Occipital lobe (tissue), 1 donor: ENCODE measurements at regions not wholly inside any gene's neighbourhood (a gene's known extent, or its start where the extent isn't known, plus 50 kb on each side); places are given as distances from the start of the nearest gene placed in this dataset.

Experiments
- DNase-seq: peaks from one replicate; lab custom pipeline; 2025; lab: John Stamatoyannopoulos, UW

DNA sequence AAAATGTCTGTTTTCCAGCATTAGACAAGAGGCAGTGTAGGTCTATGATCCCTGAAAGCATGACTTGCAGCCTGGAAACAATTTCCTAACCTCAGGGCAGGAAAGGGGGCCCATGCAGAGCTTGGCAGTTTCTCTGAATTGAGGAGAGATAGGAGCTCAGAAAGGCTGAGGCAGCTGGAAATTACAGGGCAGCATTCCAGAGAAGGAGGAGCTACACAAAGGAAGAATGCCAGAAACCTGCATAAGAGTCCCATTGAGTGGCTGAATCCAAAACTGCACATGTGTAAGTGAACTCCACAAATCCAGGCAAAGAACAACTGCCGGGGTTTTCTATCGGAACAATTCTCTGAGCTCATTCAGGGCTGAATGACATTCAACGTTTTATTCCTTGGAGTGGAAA is 346.8 kb downstream of the PIK3R1 start:
- DNase-seq = peak; percentile 11

- DNase-seq = no peak
Observed at GRCh38 chr5:68565427-68565826, 349.9 kb downstream of the PIK3R1 start.

- no peak for DNase-seq
Observed at GRCh38 chr5:68576805-68577204, 361.2 kb downstream of the PIK3R1 start.

DNA sequence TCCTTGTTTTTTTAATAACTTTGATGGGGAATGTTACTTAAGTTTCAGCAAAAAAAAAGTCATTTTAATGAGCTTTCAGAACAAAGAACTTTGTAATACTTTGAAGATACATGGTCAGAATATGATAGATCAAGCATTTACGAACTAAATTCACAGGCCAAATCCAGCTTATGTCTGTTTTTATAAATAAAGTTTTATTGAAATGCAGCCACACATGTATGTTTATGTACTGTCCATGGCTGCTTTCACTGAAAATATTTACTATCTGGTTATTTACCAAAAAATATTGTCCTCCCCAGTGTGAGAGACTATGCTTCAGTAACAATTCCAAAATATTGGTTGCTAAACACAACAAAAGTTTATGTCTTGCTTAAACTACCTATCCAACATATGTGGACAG is 366.7 kb downstream of the PIK3R1 start:
- no peak for DNase-seq

- DNase-seq = no peak
Observed at GRCh38 chr5:68587171-68587570, 371.6 kb downstream of the PIK3R1 start.

- no peak for DNase-seq
Observed at GRCh38 chr5:68591850-68592249, 376.3 kb downstream of the PIK3R1 start.

- no peak for DNase-seq
Observed at GRCh38 chr5:68592351-68592750, 376.8 kb downstream of the PIK3R1 start.

DNA sequence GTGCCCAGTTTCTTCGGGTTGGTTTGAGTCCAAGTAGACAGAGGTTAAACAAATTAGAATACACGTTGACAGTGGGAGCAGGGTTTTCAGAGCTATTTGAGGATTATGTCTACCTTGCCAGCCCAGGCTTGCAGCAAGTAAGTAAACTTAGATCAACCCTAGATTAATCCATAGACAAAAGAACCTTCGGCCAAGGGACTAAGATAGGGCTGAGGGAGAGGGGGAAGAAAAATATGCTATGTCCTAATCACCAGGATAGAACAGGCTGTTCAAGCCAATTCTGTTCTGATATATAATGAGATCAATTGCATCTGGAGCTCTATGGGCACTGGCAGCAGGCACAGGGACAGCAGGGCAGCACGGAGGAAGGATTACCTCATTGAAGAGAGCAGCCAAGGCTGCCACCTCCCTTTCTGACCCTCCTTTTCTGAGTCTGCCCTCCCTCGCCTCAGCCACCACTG is 377.7 kb downstream of the PIK3R1 start:
- DNase-seq = no peak

- DNase-seq = no peak
Observed at GRCh38 chr5:68612972-68613371, 397.4 kb downstream of the PIK3R1 start.

- DNase-seq = no peak
Observed at GRCh38 chr5:68618501-68618900, 402.9 kb downstream of the PIK3R1 start.

DNA sequence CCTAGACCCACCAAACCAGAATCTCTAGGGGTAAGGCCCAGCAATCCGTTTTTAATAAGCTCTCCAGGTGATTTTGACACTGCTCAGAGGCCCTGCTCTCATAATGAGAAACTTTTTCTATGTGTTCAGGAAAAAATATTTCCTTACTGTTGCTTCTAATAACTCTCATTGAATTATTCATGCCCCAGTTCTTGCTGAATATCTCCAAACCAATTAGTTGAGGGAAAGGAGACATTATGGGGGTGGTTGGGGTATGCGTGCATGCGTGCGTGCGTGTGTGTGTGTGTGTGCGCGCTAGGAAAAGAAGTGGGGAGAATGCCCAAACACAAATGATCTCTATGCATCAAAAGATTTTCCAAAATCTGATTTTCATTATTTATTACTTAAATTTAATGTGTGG is 411.4 kb downstream of the PIK3R1 start:
- no peak for DNase-seq

GRCh38 chr5:68628082-68628814 is 412.7 kb downstream of the PIK3R1 start:
- no peak for DNase-seq

DNA sequence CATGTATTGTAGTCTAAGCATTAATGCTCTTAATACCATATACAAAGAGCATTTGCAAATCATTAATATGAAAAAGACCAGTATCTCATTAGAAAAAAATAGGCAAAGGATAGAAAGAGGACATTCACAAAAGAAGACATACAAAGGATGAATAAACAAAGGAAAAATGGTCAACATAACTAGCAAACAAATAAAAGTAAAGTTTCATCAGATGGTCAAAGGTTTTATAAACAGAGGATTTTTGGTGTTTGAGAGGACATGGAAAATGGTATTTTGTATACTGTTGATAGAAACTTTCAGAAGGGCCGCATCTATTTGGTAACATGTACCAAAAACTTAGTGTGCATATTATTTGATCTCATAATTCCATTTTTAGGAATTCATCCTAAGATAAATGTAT is 414.8 kb downstream of the PIK3R1 start:
- no peak for DNase-seq

GRCh38 chr5:68631884-68632283 is 416.3 kb downstream of the PIK3R1 start:
- DNase-seq = no peak

- no peak for DNase-seq
Observed at GRCh38 chr5:68641211-68641610, 425.7 kb downstream of the PIK3R1 start.

DNA sequence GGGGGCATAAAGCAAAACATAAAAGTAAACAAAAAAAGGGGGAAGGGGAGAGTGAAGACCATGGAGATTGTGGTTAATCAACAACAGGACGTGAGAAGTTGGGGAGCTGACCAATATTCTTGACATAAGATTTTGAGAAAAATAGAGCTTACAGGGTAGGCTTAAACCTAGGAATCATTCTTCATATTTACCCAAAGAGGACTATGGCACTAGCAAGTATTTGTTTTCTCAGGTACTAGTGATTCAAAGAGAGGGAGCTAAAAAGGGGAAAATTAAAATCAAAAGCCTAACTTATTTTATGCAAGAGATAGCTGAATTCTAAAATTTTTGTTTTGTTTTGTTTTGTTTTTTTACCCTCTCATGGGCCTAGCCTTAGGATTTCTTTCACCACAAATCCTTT is 427.5 kb downstream of the PIK3R1 start:
- DNase-seq = no peak

GRCh38 chr5:68644971-68645370 is 429.4 kb downstream of the PIK3R1 start:
- DNase-seq = no peak

DNA sequence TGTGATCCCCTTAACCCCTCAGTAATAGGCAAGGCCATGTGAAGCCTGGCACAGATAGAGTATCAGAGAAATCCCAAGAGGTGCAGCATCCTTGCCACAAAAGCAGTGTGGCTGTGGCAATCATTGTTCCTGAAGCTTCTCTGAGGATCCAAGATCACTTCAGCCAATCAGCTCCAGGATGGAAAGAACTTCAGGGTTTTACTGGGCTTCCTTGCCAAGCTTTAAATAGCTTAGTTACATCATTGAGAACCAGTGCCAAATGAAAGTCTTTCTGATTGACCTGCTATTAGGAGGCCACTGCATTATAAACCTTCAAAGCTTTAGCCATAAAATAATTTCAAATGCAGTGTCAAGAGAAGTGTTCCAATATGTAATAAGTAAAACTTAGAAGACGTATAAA is 430.6 kb downstream of the PIK3R1 start:
- no peak for DNase-seq

GRCh38 chr5:68647743-68648142 is 432.2 kb downstream of the PIK3R1 start:
- no peak for DNase-seq

DNA sequence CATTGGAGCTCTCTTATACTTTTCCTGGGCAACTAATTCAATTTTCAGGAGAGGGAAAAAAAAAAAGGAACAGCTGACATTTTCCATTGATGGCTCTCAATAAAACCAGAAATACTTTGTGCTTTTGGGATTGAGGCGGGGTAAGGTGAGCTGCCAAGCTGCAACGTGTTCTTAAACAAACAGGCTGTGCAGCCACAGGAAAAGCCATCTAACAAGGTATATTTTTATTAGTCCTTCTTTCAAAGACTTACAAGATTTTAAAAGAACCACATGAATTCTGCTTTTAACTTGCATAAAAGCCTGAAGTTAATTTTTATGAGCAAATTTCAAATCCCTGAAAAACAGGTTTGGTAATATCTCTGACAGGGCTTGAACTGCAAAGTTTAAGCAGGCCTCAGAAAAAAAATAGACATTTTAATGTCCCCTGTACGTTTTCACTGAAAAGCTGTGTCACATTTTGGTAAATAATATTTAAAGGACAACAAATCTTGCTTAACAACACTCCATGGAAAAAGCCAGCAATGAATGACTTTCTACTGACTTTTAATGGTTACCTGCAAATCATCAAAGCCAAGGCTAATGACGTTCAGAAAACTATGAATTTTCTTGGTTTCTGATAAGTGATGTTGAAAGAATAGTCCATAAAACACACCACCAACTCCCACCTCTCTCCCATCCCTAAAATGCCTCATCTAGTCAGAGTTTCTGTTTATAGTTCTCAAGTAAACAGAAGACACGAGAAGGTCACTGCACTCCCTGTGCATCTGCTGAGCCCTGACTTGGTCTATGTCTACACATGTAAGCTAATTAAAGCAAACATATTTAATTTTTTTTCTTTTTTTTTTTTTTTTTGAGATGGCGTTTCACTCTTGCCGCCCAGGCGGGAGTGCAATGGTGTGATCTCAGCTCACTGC is 433.6 kb downstream of the PIK3R1 start:
- no peak for DNase-seq

DNA sequence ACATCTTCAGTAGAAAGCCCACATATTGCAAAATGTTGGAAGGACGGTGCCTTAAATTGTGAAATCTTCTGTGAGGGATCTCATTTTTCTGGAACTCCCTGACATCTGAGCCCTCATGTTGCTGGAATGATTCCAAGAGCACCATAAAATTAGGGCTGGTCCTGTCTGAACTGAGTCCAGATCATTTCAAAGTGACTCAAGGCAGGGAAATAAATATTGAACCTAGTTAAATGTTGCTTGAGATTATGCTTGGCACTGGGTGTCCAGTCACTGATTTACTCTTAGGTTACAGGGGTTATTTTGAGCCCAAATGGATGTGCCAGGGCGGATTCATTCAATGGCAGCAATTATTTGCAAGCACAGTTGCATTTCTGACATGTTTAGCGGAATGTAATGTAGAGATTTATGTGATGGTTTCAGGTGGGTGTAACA is 437.0 kb downstream of the PIK3R1 start:
- no peak for DNase-seq

DNA sequence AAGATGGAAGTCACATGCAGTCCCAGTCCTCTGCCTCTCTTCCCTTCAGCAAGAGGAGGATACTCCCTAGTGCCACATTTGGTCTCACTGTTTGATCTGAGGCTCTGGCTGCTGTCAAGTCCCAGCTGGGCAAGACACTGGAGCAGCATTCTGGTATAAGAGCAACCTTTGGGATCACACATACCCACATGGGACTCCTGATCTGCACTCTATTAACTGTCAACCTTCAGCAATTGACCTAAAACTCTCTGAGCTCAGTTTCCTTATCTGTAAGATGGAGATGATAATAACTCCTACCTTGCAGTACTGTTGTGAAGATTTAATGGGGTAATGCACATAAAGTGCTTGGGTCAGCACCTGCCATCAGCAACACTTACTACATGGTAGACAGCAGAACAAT is 437.9 kb downstream of the PIK3R1 start:
- DNase-seq = no peak
